Sigmoid colon (tissue), 4 donors: ENCODE measurements at regions not wholly inside any gene's neighbourhood (a gene's known extent, or its start where the extent isn't known, plus 50 kb on each side); places are given as distances from the start of the nearest gene placed in this dataset.

Experiments used
- CTCF ChIP-seq, 4 experiments: fragments of 450-650 bp in 3 of 4; fragments of 200-600 bp in 1 of 4; IDR thresholded peaks; one replicate each; pipeline ENCODE4 v1.5.1; 2016 to 2019; ENCODE audit warnings: antibody characterized with exemption in 4 of 4, mild to moderate bottlenecking in 3 of 4, moderate library complexity in 2 of 4
- EP300 ChIP-seq, 4 donors: sonication (generic); formaldehyde crosslinking; IDR thresholded peaks; one replicate each; pipeline ENCODE4 v1.6.1; 2017; ENCODE audit warnings: antibody characterized with exemption in 4 of 4
- POLR2A ChIP-seq, 2 donors: fragments of 450-650 bp; IDR thresholded peaks; one replicate each; pipeline ENCODE4 v1.6.1; 2016; ENCODE audit warnings: antibody characterized with exemption in 2 of 2, mild to moderate bottlenecking in 2 of 2, moderate library complexity in 2 of 2

- TF ChIP-seq CTCF (IDR thresholded peaks at IDR 0.05) (no peak), EP300 (IDR thresholded peaks at IDR 0.05) (no peak), POLR2A (IDR thresholded peaks at IDR 0.05) (no peak)
Measured at GRCh38 chr15:22227411-22228100, 147.2 kb downstream of the OR4M2 start.
